ENCODE measurements at regions not wholly inside any gene's neighbourhood (a gene's known extent, or its start where the extent isn't known, plus 50 kb on each side); places are given as distances from the start of the nearest gene placed in this dataset.

GRCh38 chr5:121315786-121316185 is 535.9 kb upstream of the FTMT start:
- H3K79me2 ChIP-seq (ENCODE audit: insufficient read depth, low read length): no peaks in the 10 kb centered on the region
- no peaks in the 10 kb centered on the region for H3K9me3 ChIP-seq (ENCODE audit: control insufficient read depth in 1 of 2, insufficient read depth in 1 of 2, low read depth in 1 of 2, low read length in 2 of 2)
- no peaks in the 10 kb centered on the region for H3K9me2 ChIP-seq (ENCODE audit: insufficient read depth)
- POLR2A ChIA-PET: no interaction called here
- peak overlapping the region; percentile 37; the same call in 1 of the 2 replicates for H3K4me2 ChIP-seq (ENCODE audit: low read length)
- no peak overlapping the region for H3K27ac ChIP-seq (ENCODE audit: low read depth, low read length)
- CTCF ChIA-PET: no interaction called here
- H3K36me3 ChIP-seq (ENCODE audit: control insufficient read depth in 1 of 2, insufficient read depth in 2 of 2, low read length in 2 of 2): no peaks in the 10 kb centered on the region
- no peak overlapping the region for H3K4me3 ChIP-seq (replicated peaks in 1 of 2; ENCODE audit: low read depth in 1 of 2, low read length in 2 of 2)
- no peak overlapping the region for H2AFZ ChIP-seq (ENCODE audit: low read depth, low read length, poor library complexity, severe bottlenecking)
- no peak overlapping the region for H3K9ac ChIP-seq (ENCODE audit: low read length)
- H4K20me1 ChIP-seq (ENCODE audit: insufficient read depth): no peaks in the 10 kb centered on the region
- RAD21 ChIA-PET (ENCODE audit: low non-redundant PET in 1 of 2, low total read pairs in 2 of 2, uncharacterized antibody in 2 of 2, unreplicated experiment in 2 of 2): no interaction called here
- ATAC-seq: no peak
- H3K4me1 ChIP-seq (ENCODE audit: control insufficient read depth in 1 of 2, insufficient read depth in 2 of 2, low read length in 2 of 2): peaks cover 0 to 8% of the 10 kb centered on the region in 2 experiments; a peak in 1 of 4 replicates
- intact Hi-C loops (cut with micrococcal nuclease): no loop called here
- peak; percentile 20; the same call in 1 of the 2 replicates for TF ChIP-seq SP1 (IDR thresholded peaks at IDR 0.05; ENCODE audit: low read depth)
- no peak for TF ChIP-seq CEBPB (IDR thresholded peaks at IDR 0.05; ENCODE audit: low read depth)
- no peak for DNase-seq (ENCODE audit: low read depth, low spot score)
- H3K27me3 ChIP-seq (ENCODE audit: insufficient read depth, low read length): no peaks in the 10 kb centered on the region
- BruUV-seq (replicated peaks): no TSS peak

- Histone ChIP-seq H4K20me1 (ENCODE audit: insufficient read depth) (no peaks in the 10 kb centered on the region), H3K9me3 (ENCODE audit: control insufficient read depth in 1 of 2, insufficient read depth in 1 of 2, low read depth in 1 of 2, low read length in 2 of 2) (no peaks in the 10 kb centered on the region), H2AFZ (ENCODE audit: low read depth, low read length, poor library complexity, severe bottlenecking) (no peak overlapping the region), H3K36me3 (ENCODE audit: control insufficient read depth in 1 of 2, insufficient read depth in 2 of 2, low read length in 2 of 2) (no peaks in the 10 kb centered on the region), H3K4me3 (replicated peaks in 1 of 2; ENCODE audit: low read depth in 1 of 2, low read length in 2 of 2) (no peak overlapping the region), H3K4me2 (ENCODE audit: low read length) (no peak overlapping the region), H3K27ac (ENCODE audit: low read depth, low read length) (no peak overlapping the region), H3K9me2 (ENCODE audit: insufficient read depth) (no peaks in the 10 kb centered on the region), H3K79me2 (ENCODE audit: insufficient read depth, low read length) (no peaks in the 10 kb centered on the region), H3K4me1 (ENCODE audit: control insufficient read depth in 1 of 2, insufficient read depth in 2 of 2, low read length in 2 of 2) (peaks cover 0 to 8% of the 10 kb centered on the region in 2 experiments; a peak in 1 of 4 replicates), H3K9ac (ENCODE audit: low read length) (no peak overlapping the region), H3K27me3 (ENCODE audit: insufficient read depth, low read length) (no peaks in the 10 kb centered on the region)
- RAD21 ChIA-PET (ENCODE audit: low non-redundant PET in 1 of 2, low total read pairs in 2 of 2, uncharacterized antibody in 2 of 2, unreplicated experiment in 2 of 2): no interaction called here
- DNase-seq (ENCODE audit: low read depth, low spot score) (no peak), ATAC-seq (no peak)
- POLR2A ChIA-PET: no interaction called here
- CTCF ChIA-PET: no interaction called here
- no TSS peak for BruUV-seq (replicated peaks)
- intact Hi-C loops (cut with micrococcal nuclease): no loop called here
- no peak for TF ChIP-seq EGR1 (IDR thresholded peaks at IDR 0.05; ENCODE audit: low read depth)
- TF ChIP-seq ZBTB33 (IDR thresholded peaks at IDR 0.05; ENCODE audit: extremely low read depth, insufficient replicate concordance, low read length): no peak
- TF ChIP-seq CEBPB (IDR thresholded peaks at IDR 0.05; ENCODE audit: low read depth): no peak
- no peak for TF ChIP-seq ATF3 (IDR thresholded peaks at IDR 0.05)
- TF ChIP-seq SP1 (IDR thresholded peaks at IDR 0.05; ENCODE audit: low read depth): no peak
- TF ChIP-seq EZH2phosphoT487 (IDR thresholded peaks at IDR 0.05; ENCODE audit: borderline replicate concordance): no peak
- no peak for TF ChIP-seq RAD21 (IDR thresholded peaks at IDR 0.05; ENCODE audit: low read depth)
- TF ChIP-seq ELF1 (IDR thresholded peaks at IDR 0.05; ENCODE audit: borderline replicate concordance, low read depth): no peak
- TF ChIP-seq CBX3 (IDR thresholded peaks at IDR 0.05; ENCODE audit: low read depth): no peak
- TF ChIP-seq YY1 (IDR thresholded peaks at IDR 0.05; ENCODE audit: extremely low read depth, insufficient replicate concordance, low read depth, low read length): no peak
- TF ChIP-seq POLR2AphosphoS5 (IDR thresholded peaks at IDR 0.05; ENCODE audit: low read depth, low read length): no peak
- TF ChIP-seq CTCF (IDR thresholded peaks at IDR 0.05 in 2 of 3, conservative IDR thresholded peaks at IDR 0.05 in 1 of 3; ENCODE audit: borderline replicate concordance in 1 of 3, insufficient read depth in 1 of 3, low read depth in 2 of 3, low read length in 2 of 3): no peak
- TF ChIP-seq JUND (IDR thresholded peaks at IDR 0.05): no peak
- TF ChIP-seq SRF (IDR thresholded peaks at IDR 0.05; ENCODE audit: low read depth): no peak
Measured at GRCh38 chr5:121319292-121319691, 532.4 kb upstream of the FTMT start.

Data from HCT116 (cell line).